ENCODE measurements at regions not wholly inside any gene's neighbourhood (a gene's known extent, or its start where the extent isn't known, plus 50 kb on each side); places are given as distances from the start of the nearest gene placed in this dataset.
"Not testable (repeated sequence)": the region's sequence is repeated elsewhere in the genome, so short reads cannot be mapped to it uniquely, and the experiment has no call there.

GRCh38 chr4:115655626-115656025, 542.2 kb upstream of the NDST4 start:
- DNase-seq (ENCODE audit: low spot score), result no peak
- intact Hi-C loops (cut with DNase I), result no loop called here

GRCh38 chr4:115648786-115649185, 535.4 kb upstream of the NDST4 start:
- DNase-seq (ENCODE audit: low spot score), result no peak
- intact Hi-C loops (cut with DNase I), result no loop called here

- no peak for DNase-seq (ENCODE audit: low spot score)
- intact Hi-C loops (cut with DNase I), result no loop called here
Observed at GRCh38 chr4:115629270-115629669, 515.9 kb upstream of the NDST4 start.

- DNase-seq (ENCODE audit: low spot score), result no peak
- intact Hi-C loops (cut with DNase I), result no loop called here
Observed at GRCh38 chr4:115609631-115610030, 496.2 kb upstream of the NDST4 start.

GRCh38 chr4:115607311-115607710, 493.9 kb upstream of the NDST4 start:
- intact Hi-C loops (cut with DNase I), result no loop called here
- DNase-seq (ENCODE audit: low spot score), result no peak

- intact Hi-C loops (cut with DNase I), result no loop called here
- DNase-seq (ENCODE audit: low spot score), result no peak
Observed at GRCh38 chr4:115596265-115597001, 483.0 kb upstream of the NDST4 start.

GRCh38 chr4:115580901-115581300, 467.5 kb upstream of the NDST4 start:
- intact Hi-C loops (cut with DNase I), result no loop called here
- DNase-seq (ENCODE audit: low spot score), result no peak

GRCh38 chr4:115575851-115576250, 462.4 kb upstream of the NDST4 start:
- DNase-seq (ENCODE audit: low spot score), result no peak
- intact Hi-C loops (cut with DNase I), result no loop called here

GRCh38 chr4:115562506-115562905, 449.1 kb upstream of the NDST4 start:
- DNase-seq (ENCODE audit: low spot score), result no peak
- intact Hi-C loops (cut with DNase I), result no loop called here

- DNase-seq (ENCODE audit: low spot score), result no peak
- intact Hi-C loops (cut with DNase I), result no loop called here
Observed at GRCh38 chr4:115548123-115548522, 434.7 kb upstream of the NDST4 start.

GRCh38 chr4:115537387-115537786, 424.0 kb upstream of the NDST4 start:
- DNase-seq (ENCODE audit: low spot score), result no peak

GRCh38 chr4:115529126-115529525, 415.7 kb upstream of the NDST4 start:
- intact Hi-C loops (cut with DNase I), result no loop called here
- DNase-seq (ENCODE audit: low spot score), result no peak

More at GRCh38 chr4:115537387-115537786, 424.0 kb upstream of the NDST4 start:
- intact Hi-C loops (cut with DNase I), result no loop called here

GRCh38 chr4:115519476-115519875, 406.1 kb upstream of the NDST4 start:
- intact Hi-C loops (cut with DNase I); DNase-seq (ENCODE audit: low spot score): not testable (repeated sequence)

- no peak for DNase-seq (ENCODE audit: low spot score)
- intact Hi-C loops (cut with DNase I), result no loop called here
Observed at GRCh38 chr4:115515772-115516171, 402.4 kb upstream of the NDST4 start.

- no peak for DNase-seq (ENCODE audit: low spot score)
- intact Hi-C loops (cut with DNase I), result no loop called here
Observed at GRCh38 chr4:115515366-115515765, 401.9 kb upstream of the NDST4 start.

GRCh38 chr4:115514675-115515074, 401.3 kb upstream of the NDST4 start:
- intact Hi-C loops (cut with DNase I), result no loop called here
- DNase-seq (ENCODE audit: low spot score), result no peak

- DNase-seq (ENCODE audit: low spot score), result no peak
- intact Hi-C loops (cut with DNase I), result no loop called here
Observed at GRCh38 chr4:115505326-115505725, 391.9 kb upstream of the NDST4 start.

GRCh38 chr4:115501656-115502055, 388.2 kb upstream of the NDST4 start:
- intact Hi-C loops (cut with DNase I), result no loop called here
- no peak for DNase-seq (ENCODE audit: low spot score)

GRCh38 chr4:115493770-115494169, 380.4 kb upstream of the NDST4 start:
- intact Hi-C loops (cut with DNase I); DNase-seq (ENCODE audit: low spot score): not testable (repeated sequence)

- intact Hi-C loops (cut with DNase I), result no loop called here
Observed at GRCh38 chr4:115491686-115492085, 378.3 kb upstream of the NDST4 start.

GRCh38 chr4:115489279-115489678, 375.9 kb upstream of the NDST4 start:
- intact Hi-C loops (cut with DNase I), result no loop called here
- no peak for DNase-seq (ENCODE audit: low spot score)

More at GRCh38 chr4:115491686-115492085, 378.3 kb upstream of the NDST4 start:
- no peak for DNase-seq (ENCODE audit: low spot score)

- DNase-seq (ENCODE audit: low spot score), result no peak
- intact Hi-C loops (cut with DNase I), result no loop called here
Observed at GRCh38 chr4:115485402-115485801, 372.0 kb upstream of the NDST4 start.
